SH-SY5Y (cell line): ENCODE measurements at regions not wholly inside any gene's neighbourhood (a gene's known extent, or its start where the extent isn't known, plus 50 kb on each side); places are given as distances from the start of the nearest gene placed in this dataset.

Experiments used
- GATA2 ChIP-seq: IDR thresholded peaks from 2 replicates; pipeline ENCODE4 v1.6.1; 2011; ENCODE audit warnings: mild to moderate bottlenecking, low read depth, low read length
- GATA3 ChIP-seq: IDR thresholded peaks from 2 replicates; pipeline ENCODE4 v1.6.1; 2011; ENCODE audit warnings: low read depth, mild to moderate bottlenecking, low read length, moderate library complexity

- TF ChIP-seq GATA2, result no peak
- no peak for TF ChIP-seq GATA3
Observed at GRCh38 chr17:77417575-77417974, 276.8 kb downstream of the SEC14L1 start.
